GM23338 (cell line): ENCODE measurements at regions not wholly inside any gene's neighbourhood (a gene's known extent, or its start where the extent isn't known, plus 50 kb on each side); places are given as distances from the start of the nearest gene placed in this dataset.

Source experiments
- ATAC-seq: fragments of 200-7000 bp; cut with Tn5 transposase; 3 replicates; pipeline ENCODE4 v1.9.1; 2020
- DNase-seq: peaks from one replicate; pipeline ENCODE4 v3.0.0-alpha.2; 2015; ENCODE audit warnings: low spot score
- H2AFZ ChIP-seq: fragments of 200-600 bp; sonication (generic); 2 replicates; pipeline ENCODE4 v1.8.0; 2016; ENCODE audit warnings: antibody characterized with exemption, mild to moderate bottlenecking, moderate library complexity
- H3F3A ChIP-seq: fragments of 200-600 bp; sonication (generic); replicated peaks from 2 replicates; pipeline ENCODE4 v1.8.0; 2017; ENCODE audit warnings: antibody characterized with exemption, mixed run types, low read depth
- H3K27ac ChIP-seq: fragments of 200-600 bp; sonication (generic); 2 replicates; pipeline ENCODE4 v1.6.1; 2016; ENCODE audit warnings: low read depth
- H3K27me3 ChIP-seq: fragments of 200-600 bp; sonication (generic); 2 replicates; pipeline ENCODE4 v1.8.0; 2016; ENCODE audit warnings: mild to moderate bottlenecking, mixed run types, moderate library complexity; ENCODE audit not compliant: insufficient read depth
- H3K36me3 ChIP-seq: fragments of 200-600 bp; sonication (generic); 2 replicates; pipeline ENCODE4 v1.8.0; 2016; ENCODE audit warnings: mild to moderate bottlenecking; ENCODE audit not compliant: insufficient read depth
- H3K4me1 ChIP-seq: fragments of 200-600 bp; sonication (generic); 2 replicates; pipeline ENCODE4 v1.8.0; 2016; ENCODE audit warnings: mild to moderate bottlenecking, moderate library complexity; ENCODE audit not compliant: insufficient read depth
- H3K4me2 ChIP-seq: fragments of 200-600 bp; sonication (generic); 2 replicates; pipeline ENCODE4 v1.7.1; 2017; ENCODE audit warnings: mixed run types
- H3K4me3 ChIP-seq: fragments of 200-600 bp; sonication (generic); 2 replicates; pipeline ENCODE4 v1.6.1; 2016; ENCODE audit warnings: mixed run types
- H3K79me2 ChIP-seq: fragments of 200-600 bp; sonication (generic); replicated peaks from 2 replicates; pipeline ENCODE4 v1.8.0; 2017; ENCODE audit warnings: mild to moderate bottlenecking; ENCODE audit not compliant: insufficient read depth
- H3K9me2 ChIP-seq: fragments of 200-600 bp; sonication (generic); 2 replicates; pipeline ENCODE4 v1.8.0; 2017; ENCODE audit not compliant: insufficient read depth
- H4K20me1 ChIP-seq: fragments of 200-600 bp; sonication (generic); replicated peaks from 2 replicates; pipeline ENCODE4 v1.8.0; 2017; ENCODE audit warnings: mild to moderate bottlenecking; ENCODE audit not compliant: insufficient read depth
- H3K27ac Mint-ChIP-seq: 2 replicates; pipeline ENCODE4 v1.8.0; 2020; ENCODE audit warnings: inconsistent platforms, mild to moderate bottlenecking, moderate library complexity, mixed read lengths
- H3K27me3 Mint-ChIP-seq: 3 replicates; pipeline ENCODE4 v1.8.0; 2022; ENCODE audit warnings: low read depth, mild to moderate bottlenecking, moderate library complexity, mixed read lengths, inconsistent platforms; ENCODE audit not compliant: insufficient read depth, poor library complexity
- H3K36me3 Mint-ChIP-seq: 3 replicates; pipeline ENCODE4 v1.8.0; 2021; ENCODE audit warnings: low read depth, mild to moderate bottlenecking, inconsistent platforms, moderate library complexity, mixed read lengths
- H3K4me1 Mint-ChIP-seq: 3 replicates; pipeline ENCODE4 v1.8.0; 2020; ENCODE audit warnings: mild to moderate bottlenecking, inconsistent platforms, mixed read lengths
- H3K4me3 Mint-ChIP-seq: 3 replicates; pipeline ENCODE4 v1.8.0; 2021; ENCODE audit warnings: moderate library complexity, mild to moderate bottlenecking, inconsistent platforms, mixed read lengths
- H3K9me3 Mint-ChIP-seq: 3 replicates; pipeline ENCODE4 v1.8.0; 2020; ENCODE audit warnings: moderate library complexity, mild to moderate bottlenecking, inconsistent platforms, mixed read lengths
- CREB1 ChIP-seq: fragments of 250-450 bp; sonication (Bioruptor Pico); IDR thresholded peaks from 2 replicates; pipeline ENCODE4 v1.5.0; 2020; ENCODE audit warnings: low read depth, mild to moderate bottlenecking, moderate library complexity
- CTCF ChIP-seq, 2 experiments: fragments of 200-600 bp in 1 of 2; sonication (generic) in 1 of 2; conservative IDR thresholded peaks; 2 replicates each; pipeline versions ENCODE4 v1.5.1 to v1.6.1; 2016 to 2017; ENCODE audit warnings: antibody characterized with exemption in 2 of 2, low read depth in 2 of 2, mild to moderate bottlenecking in 2 of 2, moderate library complexity in 1 of 2
- EZH2 ChIP-seq: fragments of 200-600 bp; sonication (generic); IDR thresholded peaks from one replicate; pipeline ENCODE4 v1.8.0; 2017; ENCODE audit warnings: antibody characterized with exemption, mild to moderate bottlenecking, low read depth; ENCODE audit not compliant: unreplicated experiment
- JUNB ChIP-seq: IDR thresholded peaks from one replicate; pipeline ENCODE4 v1.6.1; 2016; ENCODE audit warnings: antibody characterized with exemption; ENCODE audit not compliant: unreplicated experiment
- NANOG ChIP-seq: IDR thresholded peaks from 2 replicates; pipeline ENCODE4 v1.6.1; 2016; ENCODE audit warnings: antibody characterized with exemption, borderline replicate concordance
- POLR2AphosphoS5 ChIP-seq: IDR thresholded peaks from 2 replicates; pipeline ENCODE4 v1.6.1; 2016; ENCODE audit warnings: antibody characterized with exemption, low read depth
- STAT1 ChIP-seq: IDR thresholded peaks from one replicate; pipeline ENCODE4 v1.6.1; 2016; ENCODE audit warnings: antibody characterized with exemption; ENCODE audit not compliant: unreplicated experiment
- ZNF331 ChIP-seq: fragments of 250-450 bp; sonication (Bioruptor Pico); IDR thresholded peaks from 2 replicates; pipeline ENCODE4 v1.5.0; 2020; ENCODE audit warnings: low read depth, mild to moderate bottlenecking, moderate library complexity
- TF ChIP-seq, protein P1 (sequence below): fragments of 250-450 bp; sonication (Bioruptor Pico); IDR thresholded peaks from 2 replicates; pipeline ENCODE4 v1.5.0; 2020; ENCODE audit warnings: mild to moderate bottlenecking, moderate library complexity
- TF ChIP-seq, protein P2 (sequence below): IDR thresholded peaks from 2 replicates; pipeline ENCODE4 v1.6.1; 2016; ENCODE audit warnings: antibody characterized with exemption

DNA sequence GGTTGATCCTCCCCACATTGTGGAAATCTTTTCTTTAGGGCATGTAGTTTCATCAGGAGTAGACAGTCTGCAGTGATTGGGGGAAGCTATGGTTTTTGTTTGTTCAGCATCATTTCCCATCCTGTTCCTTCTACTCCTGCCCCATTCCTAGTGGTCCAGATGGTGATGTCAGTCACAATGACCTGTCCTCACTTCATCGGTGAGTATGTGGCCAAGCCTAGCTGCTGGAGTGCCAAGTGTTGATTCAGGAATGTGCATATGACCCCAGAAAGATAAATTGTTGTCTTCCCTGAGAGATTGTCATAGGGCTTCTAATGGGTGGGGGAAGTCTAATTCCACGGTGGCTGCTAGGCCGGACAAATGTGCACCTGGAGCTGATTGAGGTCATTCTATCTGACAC is 130.6 kb upstream of the FAT1 start (continued):
- no peak for TF ChIP-seq CTCF (conservative IDR thresholded peaks at IDR 0.05; ENCODE audit: low read depth in 2 of 2)

- peaks cover 8% of the 10 kb centered on the region for H3K36me3 Mint-ChIP-seq
- no peak for DNase-seq
- Histone ChIP-seq H3K4me2 (no peak overlapping the region), H3K4me1 (no peaks in the 10 kb centered on the region), H3K36me3 (no peaks in the 10 kb centered on the region), H4K20me1 (no peaks in the 10 kb centered on the region), H3K27ac (no peak overlapping the region), H3K4me3 (no peak overlapping the region), H3F3A (no peaks in the 10 kb centered on the region), H3K27me3 (no peaks in the 10 kb centered on the region), H3K79me2 (no peaks in the 10 kb centered on the region), H2AFZ (no peak overlapping the region), H3K9me2 (no peaks in the 10 kb centered on the region)
- H3K4me1 Mint-ChIP-seq: no peaks in the 10 kb centered on the region
- TF ChIP-seq ZNF331 (no peak), CREB1 (no peak), POLR2AphosphoS5 (no peak), EZH2 (no peak), STAT1 (no peak), CTCF (conservative IDR thresholded peaks at IDR 0.05; ENCODE audit: low read depth in 2 of 2) (no peak), NANOG (no peak), JUNB (no peak)
- TF ChIP-seq, protein P1, sequence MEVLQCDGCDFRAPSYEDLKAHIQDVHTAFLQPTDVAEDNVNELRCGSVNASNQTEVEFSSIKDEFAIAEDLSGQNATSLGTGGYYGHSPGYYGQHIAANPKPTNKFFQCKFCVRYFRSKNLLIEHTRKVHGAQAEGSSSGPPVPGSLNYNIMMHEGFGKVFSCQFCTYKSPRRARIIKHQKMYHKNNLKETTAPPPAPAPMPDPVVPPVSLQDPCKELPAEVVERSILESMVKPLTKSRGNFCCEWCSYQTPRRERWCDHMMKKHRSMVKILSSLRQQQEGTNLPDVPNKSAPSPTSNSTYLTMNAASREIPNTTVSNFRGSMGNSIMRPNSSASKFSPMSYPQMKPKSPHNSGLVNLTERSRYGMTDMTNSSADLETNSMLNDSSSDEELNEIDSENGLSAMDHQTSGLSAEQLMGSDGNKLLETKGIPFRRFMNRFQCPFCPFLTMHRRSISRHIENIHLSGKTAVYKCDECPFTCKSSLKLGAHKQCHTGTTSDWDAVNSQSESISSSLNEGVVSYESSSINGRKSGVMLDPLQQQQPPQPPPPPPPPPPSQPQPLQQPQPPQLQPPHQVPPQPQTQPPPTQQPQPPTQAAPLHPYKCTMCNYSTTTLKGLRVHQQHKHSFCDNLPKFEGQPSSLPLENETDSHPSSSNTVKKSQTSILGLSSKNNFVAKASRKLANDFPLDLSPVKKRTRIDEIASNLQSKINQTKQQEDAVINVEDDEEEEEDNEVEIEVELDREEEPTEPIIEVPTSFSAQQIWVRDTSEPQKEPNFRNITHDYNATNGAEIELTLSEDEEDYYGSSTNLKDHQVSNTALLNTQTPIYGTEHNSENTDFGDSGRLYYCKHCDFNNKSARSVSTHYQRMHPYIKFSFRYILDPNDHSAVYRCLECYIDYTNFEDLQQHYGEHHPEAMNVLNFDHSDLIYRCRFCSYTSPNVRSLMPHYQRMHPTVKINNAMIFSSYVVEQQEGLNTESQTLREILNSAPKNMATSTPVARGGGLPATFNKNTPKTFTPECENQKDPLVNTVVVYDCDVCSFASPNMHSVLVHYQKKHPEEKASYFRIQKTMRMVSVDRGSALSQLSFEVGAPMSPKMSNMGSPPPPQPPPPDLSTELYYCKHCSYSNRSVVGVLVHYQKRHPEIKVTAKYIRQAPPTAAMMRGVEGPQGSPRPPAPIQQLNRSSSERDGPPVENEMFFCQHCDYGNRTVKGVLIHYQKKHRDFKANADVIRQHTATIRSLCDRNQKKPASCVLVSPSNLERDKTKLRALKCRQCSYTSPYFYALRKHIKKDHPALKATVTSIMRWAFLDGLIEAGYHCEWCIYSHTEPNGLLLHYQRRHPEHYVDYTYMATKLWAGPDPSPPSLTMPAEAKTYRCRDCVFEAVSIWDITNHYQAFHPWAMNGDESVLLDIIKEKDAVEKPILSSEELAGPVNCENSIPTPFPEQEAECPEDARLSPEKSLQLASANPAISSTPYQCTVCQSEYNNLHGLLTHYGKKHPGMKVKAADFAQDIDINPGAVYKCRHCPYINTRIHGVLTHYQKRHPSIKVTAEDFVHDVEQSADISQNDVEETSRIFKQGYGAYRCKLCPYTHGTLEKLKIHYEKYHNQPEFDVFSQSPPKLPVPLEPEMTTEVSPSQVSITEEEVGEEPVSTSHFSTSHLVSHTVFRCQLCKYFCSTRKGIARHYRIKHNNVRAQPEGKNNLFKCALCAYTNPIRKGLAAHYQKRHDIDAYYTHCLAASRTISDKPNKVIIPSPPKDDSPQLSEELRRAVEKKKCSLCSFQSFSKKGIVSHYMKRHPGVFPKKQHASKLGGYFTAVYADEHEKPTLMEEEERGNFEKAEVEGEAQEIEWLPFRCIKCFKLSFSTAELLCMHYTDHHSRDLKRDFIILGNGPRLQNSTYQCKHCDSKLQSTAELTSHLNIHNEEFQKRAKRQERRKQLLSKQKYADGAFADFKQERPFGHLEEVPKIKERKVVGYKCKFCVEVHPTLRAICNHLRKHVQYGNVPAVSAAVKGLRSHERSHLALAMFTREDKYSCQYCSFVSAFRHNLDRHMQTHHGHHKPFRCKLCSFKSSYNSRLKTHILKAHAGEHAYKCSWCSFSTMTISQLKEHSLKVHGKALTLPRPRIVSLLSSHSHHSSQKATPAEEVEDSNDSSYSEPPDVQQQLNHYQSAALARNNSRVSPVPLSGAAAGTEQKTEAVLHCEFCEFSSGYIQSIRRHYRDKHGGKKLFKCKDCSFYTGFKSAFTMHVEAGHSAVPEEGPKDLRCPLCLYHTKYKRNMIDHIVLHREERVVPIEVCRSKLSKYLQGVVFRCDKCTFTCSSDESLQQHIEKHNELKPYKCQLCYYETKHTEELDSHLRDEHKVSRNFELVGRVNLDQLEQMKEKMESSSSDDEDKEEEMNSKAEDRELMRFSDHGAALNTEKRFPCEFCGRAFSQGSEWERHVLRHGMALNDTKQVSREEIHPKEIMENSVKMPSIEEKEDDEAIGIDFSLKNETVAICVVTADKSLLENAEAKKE: no peak
- TF ChIP-seq, protein P2, sequence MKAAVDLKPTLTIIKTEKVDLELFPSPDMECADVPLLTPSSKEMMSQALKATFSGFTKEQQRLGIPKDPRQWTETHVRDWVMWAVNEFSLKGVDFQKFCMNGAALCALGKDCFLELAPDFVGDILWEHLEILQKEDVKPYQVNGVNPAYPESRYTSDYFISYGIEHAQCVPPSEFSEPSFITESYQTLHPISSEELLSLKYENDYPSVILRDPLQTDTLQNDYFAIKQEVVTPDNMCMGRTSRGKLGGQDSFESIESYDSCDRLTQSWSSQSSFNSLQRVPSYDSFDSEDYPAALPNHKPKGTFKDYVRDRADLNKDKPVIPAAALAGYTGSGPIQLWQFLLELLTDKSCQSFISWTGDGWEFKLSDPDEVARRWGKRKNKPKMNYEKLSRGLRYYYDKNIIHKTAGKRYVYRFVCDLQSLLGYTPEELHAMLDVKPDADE: no peak
- no peak overlapping the region for H3K4me3 Mint-ChIP-seq
- H3K9me3 Mint-ChIP-seq: peaks cover 13% of the 10 kb centered on the region
- ATAC-seq: no peak
- no peak overlapping the region for H3K27ac Mint-ChIP-seq
- no peaks in the 10 kb centered on the region for H3K27me3 Mint-ChIP-seq
Measured at GRCh38 chr4:186855111-186855510, 131.5 kb upstream of the FAT1 start.
